GM12878 (cell line): ENCODE measurements at regions not wholly inside any gene's neighbourhood (a gene's known extent, or its start where the extent isn't known, plus 50 kb on each side); places are given as distances from the start of the nearest gene placed in this dataset.

Source experiments
- ATAC-seq: fragments of 200-7000 bp; cut with Tn5 transposase; 3 replicates; pipeline ENCODE4 v1.9.1; 2020; ENCODE audit warnings: mild to moderate bottlenecking, moderate library complexity
- BruUV-seq: library from RNA; stranded (reverse); fragments of 400-500 nt; replicated peaks from 2 replicates; lab custom pipeline; 2021; lab: Mats Ljungman, UMichigan
- CTCF ChIA-PET: fragments of 300-600 bp; sonication (Branson Sonifier 250); formaldehyde crosslinking; extraction: SDS; loops from one replicate; lab custom pipeline; 2021; ENCODE audit warnings: inconsistent platforms; lab: Yijun Ruan, JAX
- POLR2A ChIA-PET: fragments of 350-600 bp; formaldehyde crosslinking; extraction: SDS; loops from one replicate; lab custom pipeline; 2021; ENCODE audit warnings: inconsistent platforms; lab: Charles Lee
- RAD21 ChIA-PET: fragments of 300-600 bp; sonication (Branson Sonifier 250); formaldehyde crosslinking; loops from one replicate; lab custom pipeline; 2023; ENCODE audit warnings: antibody characterized with exemption; ENCODE audit not compliant: unreplicated experiment; lab: Charles Lee
- SMC1A ChIA-PET: fragments of 300-600 bp; sonication (Branson Sonifier 250); formaldehyde crosslinking; loops from one replicate; lab custom pipeline; 2023; ENCODE audit not compliant: unreplicated experiment, uncharacterized antibody; lab: Charles Lee
- DNase-seq: peaks from one replicate; pipeline ENCODE4 v3.0.0-alpha.2; 2011; ENCODE audit warnings: low read depth, low spot score
- FAIRE-seq: peaks from 3 replicates; lab custom pipeline; 2011; peaks lifted over from hg19 to GRCh38; lab: Jason Lieb, UNC
- H2AFZ ChIP-seq: 2 replicates; pipeline ENCODE4 v1.6.0; 2011; ENCODE audit warnings: low read depth, low read length, control low read depth; ENCODE audit not compliant: control insufficient read depth
- H3K27ac ChIP-seq: 2 replicates; pipeline ENCODE4 v1.5.1; 2011; ENCODE audit warnings: control low read depth; ENCODE audit not compliant: control insufficient read depth, insufficient read depth
- H3K27me3 ChIP-seq, 2 experiments: replicated peaks in 1 of 2; 2 replicates each; pipeline versions ENCODE4 v1.6.0 to v1.6.1; 2011; ENCODE audit warnings: low read length in 1 of 2; ENCODE audit not compliant: control insufficient read depth in 2 of 2, insufficient read depth in 2 of 2
- H3K36me3 ChIP-seq, 2 experiments: 2 replicates each; pipeline ENCODE4 v1.5.1; 2011; ENCODE audit warnings: low read length in 1 of 2; ENCODE audit not compliant: control insufficient read depth in 2 of 2, insufficient read depth in 2 of 2
- H3K4me1 ChIP-seq: 2 replicates; pipeline ENCODE4 v1.6.1; 2011; ENCODE audit warnings: mild to moderate bottlenecking, low read length, moderate library complexity, mixed read lengths; ENCODE audit not compliant: control insufficient read depth, insufficient read depth
- H3K4me2 ChIP-seq: 2 replicates; pipeline ENCODE4 v1.6.0; 2011; ENCODE audit warnings: control low read depth; ENCODE audit not compliant: control insufficient read depth, insufficient read depth
- H3K4me3 ChIP-seq: fragments of 200-600 bp; sonication (generic); 2 replicates; pipeline ENCODE4 v1.5.1; 2016
- H3K79me2 ChIP-seq: 2 replicates; pipeline ENCODE4 v1.6.0; 2011; ENCODE audit warnings: low read length; ENCODE audit not compliant: control insufficient read depth, insufficient read depth
- H3K9ac ChIP-seq: 2 replicates; pipeline ENCODE4 v1.8.0; 2011; ENCODE audit warnings: low read length, control low read depth, mixed read lengths; ENCODE audit not compliant: control insufficient read depth, insufficient read depth
- H3K9me3 ChIP-seq: replicated peaks from 3 replicates; pipeline ENCODE4 v1.5.1; 2011; ENCODE audit warnings: mild to moderate bottlenecking, low read length; ENCODE audit not compliant: control insufficient read depth, insufficient read depth
- H4K20me1 ChIP-seq: 2 replicates; pipeline ENCODE4 v1.6.0; 2011; ENCODE audit not compliant: control insufficient read depth, insufficient read depth
- BMI1 ChIP-seq: fragments of 450-650 bp; IDR thresholded peaks from 2 replicates; pipeline ENCODE4 v1.6.1; 2016; ENCODE audit warnings: mild to moderate bottlenecking, moderate library complexity, borderline replicate concordance
- CREB1 ChIP-seq: IDR thresholded peaks from 2 replicates; pipeline ENCODE4 v1.6.1; 2012; ENCODE audit warnings: low read depth, mild to moderate bottlenecking, inconsistent platforms
- FOS ChIP-seq: IDR thresholded peaks from 3 replicates; pipeline ENCODE4 v1.6.1; 2011; ENCODE audit warnings: borderline replicate concordance; ENCODE audit not compliant: insufficient read length; ENCODE audit errors: extremely low read depth
- GATAD2B ChIP-seq: fragments of 450-650 bp; conservative IDR thresholded peaks from 2 replicates; pipeline ENCODE4 v1.6.1; 2017; ENCODE audit warnings: low read depth, mild to moderate bottlenecking, moderate library complexity
- HCFC1 ChIP-seq: fragments of 150-350 bp; IDR thresholded peaks from 2 replicates; pipeline ENCODE4 v1.6.1; 2014; ENCODE audit warnings: low read length
- NBN ChIP-seq: fragments of 450-650 bp; IDR thresholded peaks from 2 replicates; pipeline ENCODE4 v1.6.1; 2016
- NR2C1 ChIP-seq: fragments of 450-650 bp; IDR thresholded peaks from 2 replicates; pipeline ENCODE4 v1.6.1; 2017; ENCODE audit warnings: antibody characterized with exemption, mild to moderate bottlenecking, moderate library complexity
- POU2F2 ChIP-seq: IDR thresholded peaks from 3 replicates; pipeline ENCODE4 v1.6.1; 2011; ENCODE audit warnings: low read depth, mild to moderate bottlenecking, low read length, borderline replicate concordance
- RAD21 ChIP-seq: IDR thresholded peaks from 2 replicates; pipeline ENCODE4 v1.6.1; 2011; ENCODE audit warnings: mild to moderate bottlenecking, low read depth, low read length, moderate library complexity; ENCODE audit not compliant: insufficient read depth
- RCOR1 ChIP-seq: conservative IDR thresholded peaks from 2 replicates; pipeline ENCODE4 v1.6.1; 2012; ENCODE audit warnings: low read depth, low read length, improper control_type of control experiment
- RFX5 ChIP-seq: IDR thresholded peaks from 2 replicates; pipeline ENCODE4 v1.6.1; 2011; ENCODE audit warnings: low read depth, low read length, improper control_type of control experiment
- SMAD5 ChIP-seq: IDR thresholded peaks from 2 replicates; pipeline ENCODE4 v1.6.1; 2016; ENCODE audit warnings: antibody characterized with exemption, low read depth
- STAT3 ChIP-seq: IDR thresholded peaks from 2 replicates; pipeline ENCODE4 v1.6.1; 2011; ENCODE audit warnings: low read depth, low read length, improper control_type of control experiment
- ZNF207 ChIP-seq: fragments of 450-650 bp; IDR thresholded peaks from 2 replicates; pipeline ENCODE4 v1.6.1; 2014; ENCODE audit warnings: antibody characterized with exemption, mild to moderate bottlenecking, borderline replicate concordance
- WGBS: methylation state at CpG from one replicate; pipeline ENCODE4 v1.1.6; 2016; ENCODE audit warnings: low lambda C conversion rate; ENCODE audit not compliant: insufficient replicate concordance, insufficient coverage; ENCODE audit errors: missing lambda C conversion rate; 5-methylcytosine and 5-hydroxymethylcytosine counted together
- in situ Hi-C: fragments of 300-500 bp; cut with MboI; formaldehyde crosslinking; loops from 9 replicates; pipeline ENCODE4 v1.14.3; 2018; ENCODE audit warnings: mixed read lengths
- intact Hi-C: fragments of 100-400 bp; cut with micrococcal nuclease; formaldehyde crosslinking; loops from one replicate; pipeline ENCODE4 v1.14.2; 2022; ENCODE audit not compliant: unreplicated experiment
- TF ChIP-seq, protein P1 (sequence below): fragments of 450-650 bp; IDR thresholded peaks from 2 replicates; pipeline ENCODE4 v1.6.1; 2017; ENCODE audit warnings: low read depth, mild to moderate bottlenecking, moderate library complexity
- TF ChIP-seq, protein P2 (sequence below): fragments of 450-650 bp; IDR thresholded peaks from 2 replicates; pipeline ENCODE4 v1.6.1; 2014; ENCODE audit warnings: mild to moderate bottlenecking
- TF ChIP-seq, protein P3 (sequence below): fragments of 450-650 bp; IDR thresholded peaks from 2 replicates; pipeline ENCODE4 v1.6.1; 2017; ENCODE audit warnings: mild to moderate bottlenecking, low read depth, inconsistent platforms; ENCODE audit not compliant: poor library complexity, severe bottlenecking

DNA sequence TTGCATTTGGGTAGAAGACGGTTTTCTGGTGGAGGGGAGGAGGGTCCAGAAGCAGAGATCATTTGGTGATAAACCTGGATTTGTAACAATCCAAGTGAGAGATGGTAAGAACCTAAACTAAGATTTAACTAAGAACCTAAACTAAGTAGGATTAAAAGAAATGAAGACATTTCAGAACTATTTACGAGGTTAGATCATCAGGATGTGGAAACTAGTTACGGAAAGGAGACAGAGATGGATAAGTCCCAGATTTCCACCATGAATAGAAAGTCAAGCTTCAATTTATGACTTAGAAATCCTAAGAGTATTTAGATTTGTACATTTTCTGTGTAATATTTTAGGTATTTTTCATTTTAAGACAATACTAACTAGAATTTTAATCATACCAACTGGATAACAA lies 86.3 kb downstream of the SEC16B start:
- FAIRE-seq = no peak
- intact Hi-C loops = no loop called here
- BruUV-seq = no TSS peak
- Histone ChIP-seq H2AFZ (no peak overlapping the region), H3K4me3 (no peak overlapping the region), H3K27ac (no peak overlapping the region), H3K27me3 (no peaks in the 10 kb centered on the region), H3K9ac (no peak overlapping the region), H3K79me2 (no peaks in the 10 kb centered on the region), H3K9me3 (no peaks in the 10 kb centered on the region), H3K4me2 (no peak overlapping the region), H3K4me1 (no peaks in the 10 kb centered on the region), H4K20me1 (no peaks in the 10 kb centered on the region), H3K36me3 (no peaks in the 10 kb centered on the region)
- ATAC-seq = no peak
- ChIA-PET SMC1A (no interaction called here), POLR2A (interaction anchor here (0.5 kb wide), 1 partner anchor 230 kb away, joined by 3 read pairs; no protein-coding TSS in a partner anchor), CTCF (no interaction called here), RAD21 (no interaction called here)
- TF ChIP-seq RCOR1 = no peak
- no peak for TF ChIP-seq RFX5
- TF ChIP-seq FOS = no peak
- TF ChIP-seq NBN = no peak
- no peak for TF ChIP-seq NR2C1
- no peak for TF ChIP-seq CREB1
- no peak for TF ChIP-seq SMAD5
- no peak for TF ChIP-seq GATAD2B
- TF ChIP-seq HCFC1 = no peak
- no peak for TF ChIP-seq POU2F2
- TF ChIP-seq, protein P1, sequence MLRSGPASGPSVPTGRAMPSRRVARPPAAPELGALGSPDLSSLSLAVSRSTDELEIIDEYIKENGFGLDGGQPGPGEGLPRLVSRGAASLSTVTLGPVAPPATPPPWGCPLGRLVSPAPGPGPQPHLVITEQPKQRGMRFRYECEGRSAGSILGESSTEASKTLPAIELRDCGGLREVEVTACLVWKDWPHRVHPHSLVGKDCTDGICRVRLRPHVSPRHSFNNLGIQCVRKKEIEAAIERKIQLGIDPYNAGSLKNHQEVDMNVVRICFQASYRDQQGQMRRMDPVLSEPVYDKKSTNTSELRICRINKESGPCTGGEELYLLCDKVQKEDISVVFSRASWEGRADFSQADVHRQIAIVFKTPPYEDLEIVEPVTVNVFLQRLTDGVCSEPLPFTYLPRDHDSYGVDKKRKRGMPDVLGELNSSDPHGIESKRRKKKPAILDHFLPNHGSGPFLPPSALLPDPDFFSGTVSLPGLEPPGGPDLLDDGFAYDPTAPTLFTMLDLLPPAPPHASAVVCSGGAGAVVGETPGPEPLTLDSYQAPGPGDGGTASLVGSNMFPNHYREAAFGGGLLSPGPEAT = no peak
- TF ChIP-seq BMI1 = no peak
- TF ChIP-seq, protein P2, sequence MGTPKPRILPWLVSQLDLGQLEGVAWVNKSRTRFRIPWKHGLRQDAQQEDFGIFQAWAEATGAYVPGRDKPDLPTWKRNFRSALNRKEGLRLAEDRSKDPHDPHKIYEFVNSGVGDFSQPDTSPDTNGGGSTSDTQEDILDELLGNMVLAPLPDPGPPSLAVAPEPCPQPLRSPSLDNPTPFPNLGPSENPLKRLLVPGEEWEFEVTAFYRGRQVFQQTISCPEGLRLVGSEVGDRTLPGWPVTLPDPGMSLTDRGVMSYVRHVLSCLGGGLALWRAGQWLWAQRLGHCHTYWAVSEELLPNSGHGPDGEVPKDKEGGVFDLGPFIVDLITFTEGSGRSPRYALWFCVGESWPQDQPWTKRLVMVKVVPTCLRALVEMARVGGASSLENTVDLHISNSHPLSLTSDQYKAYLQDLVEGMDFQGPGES = no peak
- TF ChIP-seq, protein P3, sequence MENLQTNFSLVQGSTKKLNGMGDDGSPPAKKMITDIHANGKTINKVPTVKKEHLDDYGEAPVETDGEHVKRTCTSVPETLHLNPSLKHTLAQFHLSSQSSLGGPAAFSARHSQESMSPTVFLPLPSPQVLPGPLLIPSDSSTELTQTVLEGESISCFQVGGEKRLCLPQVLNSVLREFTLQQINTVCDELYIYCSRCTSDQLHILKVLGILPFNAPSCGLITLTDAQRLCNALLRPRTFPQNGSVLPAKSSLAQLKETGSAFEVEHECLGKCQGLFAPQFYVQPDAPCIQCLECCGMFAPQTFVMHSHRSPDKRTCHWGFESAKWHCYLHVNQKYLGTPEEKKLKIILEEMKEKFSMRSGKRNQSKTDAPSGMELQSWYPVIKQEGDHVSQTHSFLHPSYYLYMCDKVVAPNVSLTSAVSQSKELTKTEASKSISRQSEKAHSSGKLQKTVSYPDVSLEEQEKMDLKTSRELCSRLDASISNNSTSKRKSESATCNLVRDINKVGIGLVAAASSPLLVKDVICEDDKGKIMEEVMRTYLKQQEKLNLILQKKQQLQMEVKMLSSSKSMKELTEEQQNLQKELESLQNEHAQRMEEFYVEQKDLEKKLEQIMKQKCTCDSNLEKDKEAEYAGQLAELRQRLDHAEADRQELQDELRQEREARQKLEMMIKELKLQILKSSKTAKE = no peak
- no peak for TF ChIP-seq ZNF207
- no peak for TF ChIP-seq RAD21
- TF ChIP-seq STAT3 = no peak
- in situ Hi-C loops = no loop called here
- no peak for DNase-seq
- WGBS = 0% methylated on average over 3 of the region's 3 CpGs
